ENCODE measurements at regions not wholly inside any gene's neighbourhood (a gene's known extent, or its start where the extent isn't known, plus 50 kb on each side); places are given as distances from the start of the nearest gene placed in this dataset.

- TF ChIP-seq, protein P1, sequence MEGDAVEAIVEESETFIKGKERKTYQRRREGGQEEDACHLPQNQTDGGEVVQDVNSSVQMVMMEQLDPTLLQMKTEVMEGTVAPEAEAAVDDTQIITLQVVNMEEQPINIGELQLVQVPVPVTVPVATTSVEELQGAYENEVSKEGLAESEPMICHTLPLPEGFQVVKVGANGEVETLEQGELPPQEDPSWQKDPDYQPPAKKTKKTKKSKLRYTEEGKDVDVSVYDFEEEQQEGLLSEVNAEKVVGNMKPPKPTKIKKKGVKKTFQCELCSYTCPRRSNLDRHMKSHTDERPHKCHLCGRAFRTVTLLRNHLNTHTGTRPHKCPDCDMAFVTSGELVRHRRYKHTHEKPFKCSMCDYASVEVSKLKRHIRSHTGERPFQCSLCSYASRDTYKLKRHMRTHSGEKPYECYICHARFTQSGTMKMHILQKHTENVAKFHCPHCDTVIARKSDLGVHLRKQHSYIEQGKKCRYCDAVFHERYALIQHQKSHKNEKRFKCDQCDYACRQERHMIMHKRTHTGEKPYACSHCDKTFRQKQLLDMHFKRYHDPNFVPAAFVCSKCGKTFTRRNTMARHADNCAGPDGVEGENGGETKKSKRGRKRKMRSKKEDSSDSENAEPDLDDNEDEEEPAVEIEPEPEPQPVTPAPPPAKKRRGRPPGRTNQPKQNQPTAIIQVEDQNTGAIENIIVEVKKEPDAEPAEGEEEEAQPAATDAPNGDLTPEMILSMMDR (conservative IDR thresholded peaks at IDR 0.05; ENCODE audit: low read depth, low read length) = no peak
- TF ChIP-seq EZH2 (IDR thresholded peaks at IDR 0.05; ENCODE audit: borderline replicate concordance, low read depth, low read length, poor library complexity, severe bottlenecking) = no peak
Observed at GRCh38 chr5:133865113-133865512, 103.3 kb downstream of the C5orf15 start.
